ENCODE measurements at regions not wholly inside any gene's neighbourhood (a gene's known extent, or its start where the extent isn't known, plus 50 kb on each side); places are given as distances from the start of the nearest gene placed in this dataset.

DNA sequence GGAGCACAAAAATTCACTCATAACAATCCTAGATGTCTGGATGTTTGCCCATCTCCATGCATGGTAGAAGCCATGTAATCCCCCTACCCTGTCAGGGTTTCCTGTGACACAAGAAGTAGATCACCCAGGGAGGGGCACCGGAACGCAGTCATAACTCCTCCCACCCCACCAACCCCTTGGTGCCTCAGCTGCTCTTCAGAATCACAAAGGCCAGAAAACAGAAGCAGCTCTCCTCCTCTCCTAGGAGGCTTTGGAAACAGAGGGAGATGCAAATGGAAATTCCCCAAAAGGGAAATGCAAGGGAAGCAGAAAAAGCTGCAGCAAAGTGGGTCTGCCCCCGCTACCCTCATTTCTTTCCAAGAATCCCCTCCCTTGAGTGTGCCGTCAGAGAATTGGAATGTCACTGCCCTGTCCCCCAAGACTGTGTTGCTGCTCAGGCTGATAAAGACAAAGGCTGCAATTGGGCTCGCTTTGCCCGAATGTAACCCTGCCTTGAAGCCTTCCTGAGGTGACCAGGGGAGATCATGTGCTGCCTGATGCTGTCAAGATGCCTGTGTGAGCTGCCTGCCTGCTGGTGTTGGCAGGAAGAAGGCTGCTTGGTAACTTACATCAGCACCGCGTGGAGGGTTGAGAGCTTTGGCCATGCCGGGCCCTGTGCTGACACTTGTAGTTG lies 65.5 kb upstream of the ABCA1 start:
- Histone ChIP-seq H2AFZ (ENCODE audit: insufficient read depth, low read depth, low read length, poor library complexity, severe bottlenecking) (peak overlapping the region; percentile 43), H3K4me2 (replicated peaks; ENCODE audit: extremely low read depth, low read length, poor library complexity, severe bottlenecking) (no peak overlapping the region), H4K20me1 (ENCODE audit: insufficient read depth, low read length) (no peaks in the 10 kb centered on the region), H3K4me3 (replicated peaks in 1 of 3; ENCODE audit: low read depth in 2 of 3, low read length in 3 of 3) (no peak overlapping the region), H3K4me1 (ENCODE audit: control insufficient read depth in 1 of 2, insufficient read depth in 2 of 2, low read length in 2 of 2) (peaks cover 43 to 51% of the 10 kb centered on the region in 2 donors), H3K36me3 (replicated peaks in 1 of 2; ENCODE audit: control insufficient read depth in 1 of 2, insufficient read depth in 2 of 2, low read length in 2 of 2) (no peaks in the 10 kb centered on the region), H3K27ac (ENCODE audit: low read depth in 1 of 2, low read length in 2 of 2) (peak overlapping the region in 1 of 2 donors; percentile 54), H3K9ac (ENCODE audit: insufficient read depth, low read length, poor library complexity, severe bottlenecking) (no peak overlapping the region), H3K9me3 (replicated peaks in 1 of 2; ENCODE audit: control insufficient read depth in 1 of 2, insufficient read depth in 1 of 2, low read length in 2 of 2) (no peaks in the 10 kb centered on the region), H3K79me2 (ENCODE audit: insufficient read depth, low read length) (no peaks in the 10 kb centered on the region), H3K27me3 (ENCODE audit: control insufficient read depth in 2 of 2, insufficient read depth in 2 of 2, low read length in 2 of 2) (no peaks in the 10 kb centered on the region)
- TF ChIP-seq, protein P1, sequence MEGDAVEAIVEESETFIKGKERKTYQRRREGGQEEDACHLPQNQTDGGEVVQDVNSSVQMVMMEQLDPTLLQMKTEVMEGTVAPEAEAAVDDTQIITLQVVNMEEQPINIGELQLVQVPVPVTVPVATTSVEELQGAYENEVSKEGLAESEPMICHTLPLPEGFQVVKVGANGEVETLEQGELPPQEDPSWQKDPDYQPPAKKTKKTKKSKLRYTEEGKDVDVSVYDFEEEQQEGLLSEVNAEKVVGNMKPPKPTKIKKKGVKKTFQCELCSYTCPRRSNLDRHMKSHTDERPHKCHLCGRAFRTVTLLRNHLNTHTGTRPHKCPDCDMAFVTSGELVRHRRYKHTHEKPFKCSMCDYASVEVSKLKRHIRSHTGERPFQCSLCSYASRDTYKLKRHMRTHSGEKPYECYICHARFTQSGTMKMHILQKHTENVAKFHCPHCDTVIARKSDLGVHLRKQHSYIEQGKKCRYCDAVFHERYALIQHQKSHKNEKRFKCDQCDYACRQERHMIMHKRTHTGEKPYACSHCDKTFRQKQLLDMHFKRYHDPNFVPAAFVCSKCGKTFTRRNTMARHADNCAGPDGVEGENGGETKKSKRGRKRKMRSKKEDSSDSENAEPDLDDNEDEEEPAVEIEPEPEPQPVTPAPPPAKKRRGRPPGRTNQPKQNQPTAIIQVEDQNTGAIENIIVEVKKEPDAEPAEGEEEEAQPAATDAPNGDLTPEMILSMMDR (IDR thresholded peaks at IDR 0.05): no peak
- peak; percentile 58 to 92 (median 61) for DNase-seq
- peaks cover 0 to 4% of the 10 kb centered on the region in 2 donors for H3K36me3 Mint-ChIP-seq
- peaks cover 0 to 1% (median 0%) of the 10 kb centered on the region in 7 donors for H3K9me3 Mint-ChIP-seq
- H3K27me3 Mint-ChIP-seq (ENCODE audit: low read depth in 3 of 3): peaks cover 0 to 9% (median 3%) of the 10 kb centered on the region in 3 donors
- WGBS (ENCODE audit: insufficient coverage): 45% methylated on average over 4 of the region's 9 CpGs
- peak overlapping the region in 1 of 2 donors; percentile 51 for H3K4me3 Mint-ChIP-seq
- peak overlapping the region; percentile 48 to 99 (median 81) for H3K27ac Mint-ChIP-seq
- peaks cover 46% of the 10 kb centered on the region for H3K4me1 Mint-ChIP-seq
- intact Hi-C loops (cut with micrococcal nuclease): loop anchor here in 1 of 2 donors (5.0 kb wide), 1 partner anchor 59 kb away; no protein-coding TSS in a partner anchor

GRCh38 chr9:104997536-104997935 lies 69.6 kb upstream of the ABCA1 start:
- Histone ChIP-seq H3K9ac (ENCODE audit: insufficient read depth, low read length, poor library complexity, severe bottlenecking) (no peak overlapping the region), H3K27ac (ENCODE audit: low read depth in 1 of 2, low read length in 2 of 2) (no peak overlapping the region), H3K9me3 (replicated peaks in 1 of 2; ENCODE audit: control insufficient read depth in 1 of 2, insufficient read depth in 1 of 2, low read length in 2 of 2) (no peaks in the 10 kb centered on the region), H3K4me3 (replicated peaks in 1 of 3; ENCODE audit: low read depth in 2 of 3, low read length in 3 of 3) (no peak overlapping the region), H3K27me3 (ENCODE audit: control insufficient read depth in 2 of 2, insufficient read depth in 2 of 2, low read length in 2 of 2) (no peaks in the 10 kb centered on the region), H3K79me2 (ENCODE audit: insufficient read depth, low read length) (no peaks in the 10 kb centered on the region), H3K4me2 (replicated peaks; ENCODE audit: extremely low read depth, low read length, poor library complexity, severe bottlenecking) (no peak overlapping the region), H3K36me3 (replicated peaks in 1 of 2; ENCODE audit: control insufficient read depth in 1 of 2, insufficient read depth in 2 of 2, low read length in 2 of 2) (no peaks in the 10 kb centered on the region), H4K20me1 (ENCODE audit: insufficient read depth, low read length) (no peaks in the 10 kb centered on the region), H2AFZ (ENCODE audit: insufficient read depth, low read depth, low read length, poor library complexity, severe bottlenecking) (no peak overlapping the region), H3K4me1 (ENCODE audit: control insufficient read depth in 1 of 2, insufficient read depth in 2 of 2, low read length in 2 of 2) (peaks cover 17% of the 10 kb centered on the region in 2 donors)
- intact Hi-C loops (cut with micrococcal nuclease): no loop called here
- H3K4me3 Mint-ChIP-seq: no peak overlapping the region
- peaks cover 17% of the 10 kb centered on the region for H3K4me1 Mint-ChIP-seq
- H3K9me3 Mint-ChIP-seq: no peaks in the 10 kb centered on the region
- TF ChIP-seq, protein P1 (IDR thresholded peaks at IDR 0.05): no peak
- H3K36me3 Mint-ChIP-seq: peaks cover 0 to 4% of the 10 kb centered on the region in 2 donors
- DNase-seq: no peak
- peaks cover 0 to 3% (median 2%) of the 10 kb centered on the region in 3 donors for H3K27me3 Mint-ChIP-seq (ENCODE audit: low read depth in 3 of 3)
- H3K27ac Mint-ChIP-seq: no peak overlapping the region
- WGBS (ENCODE audit: insufficient coverage): no CpG with 5 or more reads among the region's 2 CpGs

Measured in CD14-positive monocyte (primary cell).